ENCODE measurements at regions not wholly inside any gene's neighbourhood (a gene's known extent, or its start where the extent isn't known, plus 50 kb on each side); places are given as distances from the start of the nearest gene placed in this dataset.

DNA sequence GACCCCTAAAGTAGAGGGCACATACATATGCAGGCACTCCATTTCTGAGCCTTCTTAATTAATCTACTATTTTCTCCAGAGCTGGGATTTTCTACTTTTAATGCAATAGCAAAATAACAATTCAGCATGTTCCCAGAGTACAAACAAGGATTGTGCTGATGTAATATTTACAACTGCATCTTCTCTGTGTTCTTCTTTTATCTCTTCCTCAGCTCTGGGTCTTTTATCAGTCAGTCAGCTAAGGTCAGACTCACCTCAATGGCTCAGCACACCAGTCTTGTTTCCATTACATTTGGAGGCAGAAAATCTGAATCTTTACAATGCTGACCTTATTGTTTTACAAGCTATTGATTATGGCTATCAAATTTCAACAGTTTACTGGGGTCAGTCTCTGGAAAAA lies 323.3 kb upstream of the NR5A2 start:
- DNase-seq, result no peak
- FAIRE-seq, result no peak
- Histone ChIP-seq H3K36me3 (no peaks in the 10 kb centered on the region), H3K4me1 (no peaks in the 10 kb centered on the region), H3K4me3 (no peak overlapping the region), H3K27me3 (peaks cover 0 to 3% (median 0%) of the 10 kb centered on the region in 4 donors), H3K27ac (no peak overlapping the region), H3K9me3 (no peaks in the 10 kb centered on the region)
- intact Hi-C loops (cut with DNase I), result no loop called here
- TF ChIP-seq, protein P1, sequence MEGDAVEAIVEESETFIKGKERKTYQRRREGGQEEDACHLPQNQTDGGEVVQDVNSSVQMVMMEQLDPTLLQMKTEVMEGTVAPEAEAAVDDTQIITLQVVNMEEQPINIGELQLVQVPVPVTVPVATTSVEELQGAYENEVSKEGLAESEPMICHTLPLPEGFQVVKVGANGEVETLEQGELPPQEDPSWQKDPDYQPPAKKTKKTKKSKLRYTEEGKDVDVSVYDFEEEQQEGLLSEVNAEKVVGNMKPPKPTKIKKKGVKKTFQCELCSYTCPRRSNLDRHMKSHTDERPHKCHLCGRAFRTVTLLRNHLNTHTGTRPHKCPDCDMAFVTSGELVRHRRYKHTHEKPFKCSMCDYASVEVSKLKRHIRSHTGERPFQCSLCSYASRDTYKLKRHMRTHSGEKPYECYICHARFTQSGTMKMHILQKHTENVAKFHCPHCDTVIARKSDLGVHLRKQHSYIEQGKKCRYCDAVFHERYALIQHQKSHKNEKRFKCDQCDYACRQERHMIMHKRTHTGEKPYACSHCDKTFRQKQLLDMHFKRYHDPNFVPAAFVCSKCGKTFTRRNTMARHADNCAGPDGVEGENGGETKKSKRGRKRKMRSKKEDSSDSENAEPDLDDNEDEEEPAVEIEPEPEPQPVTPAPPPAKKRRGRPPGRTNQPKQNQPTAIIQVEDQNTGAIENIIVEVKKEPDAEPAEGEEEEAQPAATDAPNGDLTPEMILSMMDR (IDR thresholded peaks at IDR 0.05), result no peak
- no peak for ATAC-seq

DNA sequence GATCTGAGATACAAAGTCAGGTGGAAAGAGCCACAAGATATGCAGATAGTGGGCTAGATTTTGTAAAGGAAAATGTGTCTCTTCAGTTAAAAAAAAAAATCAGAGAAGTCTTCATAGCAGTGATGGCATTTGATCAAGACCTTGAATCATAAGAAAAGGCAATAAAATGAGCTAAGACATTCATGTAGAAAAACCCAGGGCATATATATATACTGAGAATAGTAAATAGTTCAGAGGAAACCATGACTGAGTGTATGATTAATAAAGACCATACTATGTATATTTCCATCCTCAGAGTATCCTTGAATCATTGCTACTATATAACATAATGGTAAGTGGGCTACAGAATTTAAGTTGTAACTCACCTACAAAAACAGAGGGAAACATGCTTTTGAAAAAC lies 321.7 kb upstream of the NR5A2 start:
- Histone ChIP-seq H3K4me3 (no peak overlapping the region), H3K27me3 (peaks cover 0 to 3% (median 0%) of the 10 kb centered on the region in 4 donors), H3K4me1 (no peaks in the 10 kb centered on the region), H3K27ac (no peak overlapping the region), H3K9me3 (no peaks in the 10 kb centered on the region), H3K36me3 (no peaks in the 10 kb centered on the region)
- DNase-seq (no peak), ATAC-seq (no peak), FAIRE-seq (no peak)
- TF ChIP-seq, protein P1 (IDR thresholded peaks at IDR 0.05), result no peak
- intact Hi-C loops (cut with DNase I), result no loop called here

DNA sequence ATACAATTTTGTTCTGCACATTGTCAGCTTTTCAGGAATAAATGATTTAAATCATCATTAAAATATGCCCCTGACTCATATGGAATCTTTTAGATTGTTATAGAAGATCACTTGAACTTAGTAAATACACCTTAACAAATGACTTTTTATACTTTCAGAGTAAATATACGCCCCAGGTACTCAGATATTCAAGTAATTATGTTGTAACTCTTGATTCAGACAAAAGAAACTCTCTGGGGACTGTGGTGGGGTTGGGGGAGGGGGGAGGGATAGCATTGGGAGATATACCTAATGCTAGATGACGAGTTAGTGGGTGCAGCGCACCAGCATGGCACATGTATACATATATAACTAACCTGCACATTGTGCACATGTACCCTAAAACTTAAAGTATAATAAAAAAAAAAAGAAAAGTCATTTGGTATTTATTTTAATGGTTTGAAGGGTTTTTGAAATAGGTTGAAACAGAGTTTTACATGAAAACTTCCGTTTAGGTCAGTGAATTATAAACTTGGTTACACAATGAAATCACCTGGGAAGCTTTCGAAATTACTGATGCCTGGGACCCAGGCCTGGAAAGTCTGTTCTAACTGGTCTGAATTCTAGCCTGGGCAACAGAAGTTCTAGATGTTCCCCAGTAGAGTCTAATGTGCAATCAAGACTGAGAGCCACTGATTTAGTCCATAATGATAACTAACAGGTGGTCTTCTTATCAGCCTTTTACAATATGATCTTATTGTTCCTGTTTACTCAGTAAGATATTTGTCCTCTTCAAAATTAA lies 320.5 kb upstream of the NR5A2 start:
- H3K4me3 ChIP-seq, result no peak overlapping the region
- H3K9me3 ChIP-seq, result no peaks in the 10 kb centered on the region
- no peak for DNase-seq
- 59 to 79% methylated on average over 3 of the region's 5 CpGs for WGBS, 2 donors
- no peaks in the 10 kb centered on the region for H3K36me3 ChIP-seq
- H3K4me1 ChIP-seq, result no peaks in the 10 kb centered on the region
- no peak overlapping the region for H3K27ac ChIP-seq
- no peak for ATAC-seq
- TF ChIP-seq, protein P1 (IDR thresholded peaks at IDR 0.05), result no peak
- peaks cover 0 to 3% (median 0%) of the 10 kb centered on the region in 4 donors for H3K27me3 ChIP-seq
- intact Hi-C loops (cut with DNase I), result no loop called here
- FAIRE-seq, result no peak

DNA sequence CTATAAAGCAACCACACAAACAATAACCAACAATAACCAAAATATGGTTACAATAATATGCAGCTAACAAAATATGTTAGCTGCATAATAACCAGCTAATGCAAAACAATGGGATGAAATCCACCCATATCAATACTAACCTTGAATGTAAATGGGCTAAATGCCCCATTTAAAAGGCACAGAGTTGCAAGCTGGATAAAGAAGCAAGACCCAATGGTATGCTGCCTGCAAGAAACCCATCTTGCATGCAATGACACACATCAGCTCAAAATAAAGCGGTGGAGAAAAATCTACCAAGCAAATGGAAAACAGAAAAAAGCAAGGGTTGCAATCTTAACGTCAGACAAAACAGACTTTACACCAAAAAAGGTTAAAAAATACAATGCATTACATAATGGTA lies 316.5 kb upstream of the NR5A2 start:
- FAIRE-seq (no peak), ATAC-seq (no peak), DNase-seq (no peak)
- TF ChIP-seq, protein P1 (IDR thresholded peaks at IDR 0.05), result no peak
- Histone ChIP-seq H3K9me3 (no peaks in the 10 kb centered on the region), H3K27me3 (peaks cover 0 to 3% (median 0%) of the 10 kb centered on the region in 4 donors), H3K36me3 (no peaks in the 10 kb centered on the region), H3K27ac (no peak overlapping the region), H3K4me3 (no peak overlapping the region), H3K4me1 (no peaks in the 10 kb centered on the region)
- intact Hi-C loops (cut with DNase I), result loop anchor here in 1 of 3 donors (10.0 kb wide), 1 partner anchor 274 kb away; no protein-coding TSS in a partner anchor
- 74 to 76% methylated on average over 2 of the region's 2 CpGs for WGBS, 2 donors

DNA sequence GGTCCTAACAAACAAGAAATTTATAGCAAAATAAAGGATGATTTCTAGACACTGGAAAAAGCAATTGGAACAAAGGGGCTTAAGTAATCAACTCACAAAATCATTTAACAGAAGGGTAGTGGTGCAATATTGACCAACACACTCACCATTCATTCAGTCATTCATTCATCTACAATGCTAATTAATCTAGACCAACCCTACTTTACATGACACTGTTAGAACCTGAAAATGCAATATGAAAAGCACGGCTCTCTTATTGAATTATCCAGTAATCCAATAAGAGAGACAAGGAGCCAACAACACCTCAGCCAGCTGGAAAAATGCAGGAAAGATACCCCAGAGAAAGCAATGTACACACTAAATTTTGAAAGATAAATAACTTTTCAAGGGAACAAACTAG lies 310.8 kb upstream of the NR5A2 start:
- intact Hi-C loops (cut with DNase I), result loop anchor here in 1 of 3 donors (10.0 kb wide), 1 partner anchor 268 kb away; no protein-coding TSS in a partner anchor
- Histone ChIP-seq H3K9me3 (no peaks in the 10 kb centered on the region), H3K36me3 (no peaks in the 10 kb centered on the region), H3K27ac (no peak overlapping the region), H3K4me3 (no peak overlapping the region), H3K27me3 (no peaks in the 10 kb centered on the region), H3K4me1 (no peaks in the 10 kb centered on the region)
- no peak for ATAC-seq
- no peak for DNase-seq
- TF ChIP-seq, protein P1 (IDR thresholded peaks at IDR 0.05), result no peak
- 84 to 86% methylated on average over 1 of the region's 1 CpG for WGBS, 2 donors
- FAIRE-seq, result no peak
